ENCODE measurements at regions not wholly inside any gene's neighbourhood (a gene's known extent, or its start where the extent isn't known, plus 50 kb on each side); places are given as distances from the start of the nearest gene placed in this dataset.
"Not testable (repeated sequence)": the region's sequence is repeated elsewhere in the genome, so short reads cannot be mapped to it uniquely, and the experiment has no call there.

DNA sequence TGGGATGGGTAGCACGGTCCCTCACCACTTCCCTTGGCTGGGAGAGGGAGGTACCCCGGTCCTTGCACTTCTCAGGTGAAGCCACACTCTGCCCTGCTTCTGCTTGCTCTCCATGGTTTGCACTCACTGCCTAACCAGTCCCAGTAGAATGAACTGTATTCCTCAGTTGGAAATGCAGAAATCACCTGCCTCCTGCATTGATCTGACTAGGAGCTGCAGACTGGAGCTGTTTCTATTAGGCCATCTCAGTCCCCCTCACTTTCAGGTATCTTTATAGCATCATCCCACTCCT is 264.9 kb downstream of the ZWINT start:
- no peak overlapping the region for H3K4me3 Mint-ChIP-seq
- intact Hi-C loops (cut with DNase I, micrococcal nuclease), result no loop called here
- CTCF ChIA-PET, result no interaction called here
- no peak for DNase-seq
- H3K9me3 Mint-ChIP-seq (ENCODE audit: low read depth), result peaks cover 17% of the 10 kb centered on the region
- no peaks in the 10 kb centered on the region for H3K4me1 Mint-ChIP-seq
- ATAC-seq, result no peak
- POLR2A ChIA-PET, result no interaction called here
- H3K27ac Mint-ChIP-seq, result no peak overlapping the region
- no peaks in the 10 kb centered on the region for H3K27me3 Mint-ChIP-seq
- H3K36me3 Mint-ChIP-seq (ENCODE audit: low read depth), result no peaks in the 10 kb centered on the region

DNA sequence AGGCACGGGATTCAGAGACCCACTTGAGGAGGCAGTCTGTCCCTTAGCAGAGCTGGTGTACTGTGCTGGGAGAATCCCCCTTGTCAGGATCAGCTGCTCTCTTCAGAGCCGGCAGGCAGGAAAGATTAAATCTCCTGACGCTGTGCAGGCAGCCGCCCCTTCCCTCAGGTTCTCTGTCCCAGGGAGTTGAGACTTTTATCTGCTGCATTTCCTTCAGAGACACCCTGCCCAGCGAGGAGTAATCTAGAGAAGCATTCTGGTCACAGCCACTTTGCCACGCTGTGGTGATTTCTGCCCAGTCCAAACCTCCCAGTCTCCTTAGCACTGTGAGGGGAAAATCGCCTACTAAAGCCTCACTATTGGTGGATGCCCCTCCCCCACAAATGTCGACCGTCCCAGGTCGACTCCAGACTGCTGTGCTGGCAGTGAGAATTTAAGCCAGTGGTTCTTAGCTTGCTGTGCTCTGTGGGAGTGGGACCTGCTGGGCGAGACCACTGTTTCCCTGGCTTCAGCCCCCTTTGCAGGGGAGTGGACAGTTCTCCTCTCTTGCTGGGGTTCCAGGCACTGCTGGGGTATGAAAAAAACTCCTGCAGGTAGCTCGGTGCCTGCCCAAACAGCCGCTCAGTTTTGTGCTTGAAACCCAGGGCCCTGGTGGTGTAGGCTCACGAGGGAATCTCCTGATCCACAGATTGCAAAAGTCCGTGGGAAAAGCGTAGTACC is 265.4 kb downstream of the ZWINT start:
- ChIA-PET POLR2A (no interaction called here), CTCF (interaction anchor here (0.7 kb wide), 1 partner anchor 1412 kb away, joined by 3 read pairs; no protein-coding TSS in a partner anchor)
- Mint-ChIP-seq H3K4me1 (no peaks in the 10 kb centered on the region), H3K27me3 (no peaks in the 10 kb centered on the region), H3K27ac (no peak overlapping the region), H3K36me3 (ENCODE audit: low read depth) (no peaks in the 10 kb centered on the region), H3K9me3 (ENCODE audit: low read depth) (peaks cover 17% of the 10 kb centered on the region), H3K4me3 (no peak overlapping the region)
- intact Hi-C loops (cut with DNase I, micrococcal nuclease), result no loop called here
- DNase-seq (no peak), ATAC-seq (no peak)

DNA sequence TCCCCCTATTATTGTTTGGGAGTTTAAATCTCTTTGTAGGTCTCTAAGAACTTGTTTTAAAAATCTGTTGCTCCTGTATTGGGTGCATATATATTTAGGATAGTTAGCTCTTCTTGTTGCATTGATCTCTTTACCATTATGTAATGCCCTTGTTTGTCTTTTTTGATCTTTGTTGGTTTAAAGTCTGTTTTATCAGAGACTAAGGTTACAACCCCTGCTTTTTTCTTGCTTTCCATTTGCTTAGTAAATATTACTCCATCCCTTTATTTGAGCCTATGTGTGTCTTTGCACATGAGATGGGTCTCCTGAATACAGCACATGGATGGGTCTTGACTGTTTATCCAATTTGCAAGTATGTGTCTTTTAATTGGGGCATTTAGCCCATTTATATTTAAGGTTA is 267.4 kb downstream of the ZWINT start:
- intact Hi-C loops (cut with DNase I, micrococcal nuclease); H3K27ac Mint-ChIP-seq; H3K4me1 Mint-ChIP-seq; ATAC-seq; H3K4me3 Mint-ChIP-seq; DNase-seq; H3K27me3 Mint-ChIP-seq; H3K36me3 Mint-ChIP-seq (ENCODE audit: low read depth); POLR2A ChIA-PET; CTCF ChIA-PET: not testable (repeated sequence)
- H3K9me3 Mint-ChIP-seq (ENCODE audit: low read depth), result peaks cover 17% of the 10 kb centered on the region

DNA sequence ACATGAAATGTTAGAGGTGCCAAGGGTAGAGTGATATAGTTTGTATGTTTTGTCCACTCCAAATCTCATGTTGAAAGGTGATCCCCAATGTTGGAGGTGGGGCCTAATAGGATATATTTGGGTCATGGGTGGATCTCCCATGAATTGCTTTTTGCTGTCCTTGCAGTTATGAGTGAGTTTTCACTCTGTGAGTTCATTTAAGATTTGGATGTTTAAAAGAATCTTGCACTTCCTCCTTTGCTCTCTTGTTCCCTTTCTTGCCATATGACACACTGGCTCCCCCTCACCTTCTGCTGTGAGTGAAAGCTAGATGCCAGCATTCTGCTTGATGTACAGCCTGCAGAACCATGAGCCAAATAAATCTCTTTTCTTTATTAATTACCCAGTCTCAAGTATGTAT is 269.2 kb downstream of the ZWINT start:
- H3K4me1 Mint-ChIP-seq, result no peaks in the 10 kb centered on the region
- no peaks in the 10 kb centered on the region for H3K36me3 Mint-ChIP-seq (ENCODE audit: low read depth)
- DNase-seq (no peak), ATAC-seq (no peak)
- H3K9me3 Mint-ChIP-seq (ENCODE audit: low read depth), result peaks cover 20% of the 10 kb centered on the region
- POLR2A ChIA-PET, result no interaction called here
- H3K27ac Mint-ChIP-seq, result no peak overlapping the region
- no peaks in the 10 kb centered on the region for H3K27me3 Mint-ChIP-seq
- intact Hi-C loops (cut with DNase I, micrococcal nuclease), result no loop called here
- CTCF ChIA-PET, result no interaction called here
- no peak overlapping the region for H3K4me3 Mint-ChIP-seq

DNA sequence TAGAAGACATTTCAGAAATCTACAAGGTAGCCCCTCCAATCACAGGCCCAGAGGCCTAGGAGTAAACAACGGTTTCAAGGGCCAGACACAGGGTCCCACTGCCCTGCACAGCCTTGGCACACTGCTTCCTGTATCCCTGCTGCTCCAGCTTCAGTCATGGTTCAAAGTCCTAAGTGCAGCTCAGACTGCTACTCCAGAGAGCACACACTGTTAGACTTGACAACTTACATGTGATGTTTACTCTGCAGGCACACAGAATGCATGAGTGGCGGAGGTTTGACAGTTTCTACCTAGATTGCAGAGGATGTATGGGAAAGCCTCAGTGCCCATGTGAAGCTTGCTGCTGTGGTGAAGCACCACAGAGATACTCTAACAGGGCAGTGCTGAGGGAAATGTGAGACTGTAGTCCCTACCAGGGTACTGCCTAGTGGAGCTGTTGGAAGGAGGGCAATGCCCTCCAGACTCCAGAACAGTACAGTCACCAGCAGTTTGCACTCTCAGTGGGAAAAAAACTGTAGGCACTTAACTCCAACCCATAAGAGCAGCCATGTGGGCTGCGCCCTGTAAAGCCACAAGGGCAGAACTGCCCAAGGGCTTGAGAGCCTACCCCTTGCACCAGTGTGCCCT is 270.0 kb downstream of the ZWINT start:
- POLR2A ChIA-PET, result no interaction called here
- Mint-ChIP-seq H3K4me1 (no peaks in the 10 kb centered on the region), H3K4me3 (no peak overlapping the region), H3K36me3 (ENCODE audit: low read depth) (no peaks in the 10 kb centered on the region), H3K27ac (no peak overlapping the region), H3K27me3 (no peaks in the 10 kb centered on the region), H3K9me3 (ENCODE audit: low read depth) (peaks cover 12% of the 10 kb centered on the region)
- CTCF ChIA-PET, result no interaction called here
- intact Hi-C loops (cut with DNase I, micrococcal nuclease), result no loop called here
- DNase-seq, result no peak
- ATAC-seq, result no peak

DNA sequence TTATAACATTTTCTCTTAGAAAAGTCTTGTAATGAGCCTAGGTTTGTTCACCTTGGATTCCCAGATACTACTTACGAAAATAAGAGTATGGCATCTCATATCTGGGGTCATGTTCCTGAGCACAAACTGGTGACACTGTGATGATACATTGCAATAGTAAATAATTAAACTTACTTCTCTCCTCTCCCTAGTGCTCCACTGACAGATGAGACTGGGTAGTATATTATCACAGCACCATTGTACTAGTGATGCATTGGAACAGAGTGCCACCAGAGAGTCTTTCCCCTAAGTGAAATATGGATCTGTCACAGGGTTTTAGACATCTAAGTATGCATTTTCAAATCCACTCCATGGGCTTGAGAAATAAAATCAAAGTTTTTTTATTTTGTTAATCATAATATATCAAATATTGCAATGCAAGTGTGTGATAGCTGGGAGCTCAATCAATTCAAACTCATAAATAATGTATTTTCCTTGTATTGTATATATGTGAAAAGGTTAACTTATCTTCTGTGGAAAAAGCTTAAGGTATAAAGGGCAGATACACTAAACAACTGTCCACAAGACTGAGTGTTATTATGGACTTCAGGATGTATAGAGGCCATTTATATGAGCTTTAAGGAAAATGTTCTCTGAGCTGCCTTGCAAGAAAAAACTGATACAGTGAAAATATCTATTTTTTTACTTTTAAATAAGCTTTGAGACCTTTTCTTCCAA is 275.5 kb downstream of the ZWINT start:
- Mint-ChIP-seq H3K9me3 (ENCODE audit: low read depth) (peaks cover 14% of the 10 kb centered on the region), H3K27me3 (no peaks in the 10 kb centered on the region), H3K36me3 (ENCODE audit: low read depth) (no peaks in the 10 kb centered on the region), H3K4me1 (no peaks in the 10 kb centered on the region), H3K27ac (no peak overlapping the region), H3K4me3 (no peak overlapping the region)
- ATAC-seq, result no peak
- ChIA-PET POLR2A (no interaction called here), CTCF (no interaction called here)
- intact Hi-C loops (cut with DNase I, micrococcal nuclease), result no loop called here
- no peak for DNase-seq

DNA sequence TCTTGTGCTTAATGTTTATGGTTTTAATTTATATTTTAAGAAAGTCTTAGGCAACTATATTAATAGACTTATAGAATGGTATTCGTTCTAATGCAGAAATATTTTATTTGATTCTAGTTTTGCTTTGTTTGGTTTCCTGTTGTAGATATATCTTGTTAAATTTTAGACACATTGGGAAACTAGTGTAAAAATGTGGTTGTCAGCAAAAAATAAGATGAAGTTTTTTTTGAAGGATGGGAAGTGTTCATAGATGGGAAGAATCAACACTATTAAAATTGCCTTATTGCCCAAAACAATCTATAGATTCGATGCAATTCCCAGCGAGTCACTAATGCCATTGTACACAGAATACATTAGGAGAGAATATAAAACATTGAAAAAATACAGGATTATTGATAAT is 278.9 kb downstream of the ZWINT start:
- H3K4me1 Mint-ChIP-seq, result no peaks in the 10 kb centered on the region
- H3K27me3 Mint-ChIP-seq, result no peaks in the 10 kb centered on the region
- DNase-seq, result no peak
- H3K27ac Mint-ChIP-seq, result no peak overlapping the region
- ChIA-PET CTCF (no interaction called here), POLR2A (no interaction called here)
- H3K36me3 Mint-ChIP-seq (ENCODE audit: low read depth), result no peaks in the 10 kb centered on the region
- intact Hi-C loops (cut with DNase I, micrococcal nuclease), result no loop called here
- no peak for ATAC-seq
- H3K9me3 Mint-ChIP-seq (ENCODE audit: low read depth), result peaks cover 17% of the 10 kb centered on the region
- H3K4me3 Mint-ChIP-seq, result no peak overlapping the region

DNA sequence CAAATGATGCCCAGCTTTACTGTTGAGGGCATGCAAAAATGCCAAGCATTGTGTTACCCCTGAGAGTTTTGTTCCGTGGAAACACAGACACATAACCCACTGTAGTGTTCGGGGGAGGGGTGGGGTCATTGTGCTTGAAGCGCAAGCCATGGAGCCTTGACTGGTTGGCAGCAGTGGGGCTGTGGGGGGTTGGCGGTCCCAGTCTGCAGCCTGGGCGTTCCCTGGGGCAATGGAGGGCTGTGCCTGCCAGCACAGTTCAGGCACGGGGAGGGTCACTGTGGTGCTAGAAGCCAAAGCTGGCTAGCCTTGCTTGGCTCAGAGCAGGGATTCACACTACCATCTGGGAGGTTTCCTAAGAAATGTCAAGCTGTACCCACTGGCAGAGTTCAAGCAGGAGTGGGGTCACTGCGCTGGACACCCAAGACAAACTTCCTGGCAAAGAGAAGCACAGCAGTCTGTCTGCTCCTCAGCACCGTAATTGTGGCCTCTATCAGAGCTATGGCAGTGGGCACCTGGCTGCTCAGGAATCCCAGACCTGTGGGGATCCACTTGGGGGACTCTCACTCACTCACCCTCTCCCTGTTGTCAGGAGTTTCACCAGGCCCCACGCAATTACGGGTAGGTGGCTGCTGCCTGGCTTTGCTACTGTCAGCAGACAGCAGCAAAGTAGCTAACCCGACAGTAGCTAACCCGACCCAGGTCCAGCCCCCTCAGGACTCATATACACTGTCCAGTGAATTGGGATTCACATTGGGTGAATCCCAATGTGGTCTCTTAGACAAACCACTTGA is 292.4 kb downstream of the ZWINT start:
- Mint-ChIP-seq H3K27me3 (no peaks in the 10 kb centered on the region), H3K4me1 (no peaks in the 10 kb centered on the region), H3K27ac (no peak overlapping the region), H3K4me3 (no peak overlapping the region), H3K9me3 (ENCODE audit: low read depth) (peaks cover 20% of the 10 kb centered on the region), H3K36me3 (ENCODE audit: low read depth) (no peaks in the 10 kb centered on the region)
- DNase-seq (no peak), ATAC-seq (no peak)
- intact Hi-C loops (cut with DNase I, micrococcal nuclease), result no loop called here
- ChIA-PET POLR2A (no interaction called here), CTCF (no interaction called here)

DNA sequence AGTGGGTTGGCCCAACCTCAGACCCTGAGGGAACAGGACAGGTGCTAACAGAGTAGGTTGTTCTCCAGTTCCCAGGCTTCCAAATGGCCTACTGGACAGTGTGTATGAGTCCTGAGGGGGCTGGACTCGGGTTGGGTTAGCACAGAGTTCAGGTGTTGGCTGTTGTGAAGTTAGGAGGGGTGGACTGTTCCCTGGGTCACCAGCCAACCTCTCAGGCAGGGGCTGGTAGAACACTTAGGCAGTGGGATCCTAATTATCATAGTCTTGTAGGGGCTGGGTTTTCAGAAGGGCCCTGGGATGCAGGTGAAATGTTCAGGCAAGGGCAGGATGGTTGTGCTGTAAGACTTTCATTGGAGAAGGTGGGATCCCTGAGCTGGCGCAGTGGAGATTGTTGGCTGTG is 293.0 kb downstream of the ZWINT start:
- ChIA-PET CTCF (no interaction called here), POLR2A (no interaction called here)
- Mint-ChIP-seq H3K36me3 (ENCODE audit: low read depth) (no peaks in the 10 kb centered on the region), H3K9me3 (ENCODE audit: low read depth) (peaks cover 20% of the 10 kb centered on the region), H3K27me3 (no peaks in the 10 kb centered on the region), H3K27ac (no peak overlapping the region), H3K4me3 (no peak overlapping the region), H3K4me1 (no peaks in the 10 kb centered on the region)
- intact Hi-C loops (cut with DNase I, micrococcal nuclease), result no loop called here
- ATAC-seq (no peak), DNase-seq (no peak)

DNA sequence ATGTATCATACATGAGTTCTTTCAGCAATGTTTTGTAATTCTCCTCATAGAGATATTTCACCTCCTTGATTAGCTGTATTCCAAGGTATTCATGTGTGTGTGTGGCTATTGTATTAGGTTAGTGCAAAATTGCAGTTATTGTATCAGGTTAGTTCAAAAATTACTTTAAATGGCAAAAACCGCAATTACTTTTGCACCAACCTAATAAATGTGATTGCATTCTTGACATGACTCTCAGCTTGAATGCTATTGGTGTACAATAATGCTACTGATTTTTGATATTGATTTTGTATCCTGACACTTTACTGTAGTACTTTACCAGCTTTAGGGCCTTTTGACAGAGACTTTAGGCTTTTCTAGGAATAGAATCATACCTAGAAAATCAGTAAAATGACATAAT is 297.4 kb downstream of the ZWINT start:
- peaks cover 26% of the 10 kb centered on the region for H3K9me3 Mint-ChIP-seq (ENCODE audit: low read depth)
- intact Hi-C loops (cut with DNase I, micrococcal nuclease), result no loop called here
- POLR2A ChIA-PET, result no interaction called here

DNA sequence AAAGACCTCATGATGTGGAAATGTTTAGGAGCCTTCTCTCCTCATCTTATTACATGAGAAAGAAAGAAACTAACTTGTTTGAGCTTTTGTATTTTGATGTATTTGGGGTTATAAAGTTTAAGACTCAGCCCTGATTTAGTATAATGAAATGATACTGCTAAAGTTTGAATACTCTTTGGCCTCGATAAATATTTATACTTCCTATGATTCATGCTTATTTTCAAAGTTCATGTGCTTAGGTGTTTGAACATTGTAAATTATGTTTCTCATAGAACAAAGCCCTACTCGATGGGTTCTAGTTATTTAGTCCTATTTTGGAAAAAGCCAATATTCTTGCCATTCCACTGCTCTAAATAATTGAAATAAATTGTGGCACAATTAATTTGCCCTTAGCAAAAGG is 303.2 kb downstream of the ZWINT start:
- intact Hi-C loops (cut with DNase I, micrococcal nuclease), result no loop called here
- Mint-ChIP-seq H3K4me3 (no peak overlapping the region), H3K4me1 (no peaks in the 10 kb centered on the region), H3K27ac (no peak overlapping the region), H3K36me3 (ENCODE audit: low read depth) (no peaks in the 10 kb centered on the region), H3K9me3 (ENCODE audit: low read depth) (peaks cover 14% of the 10 kb centered on the region), H3K27me3 (no peaks in the 10 kb centered on the region)
- ChIA-PET POLR2A (no interaction called here), CTCF (no interaction called here)
- no peak for DNase-seq
- ATAC-seq, result no peak

More for the DNA sequence above, 297.4 kb downstream of the ZWINT start:
- H3K36me3 Mint-ChIP-seq (ENCODE audit: low read depth), result no peaks in the 10 kb centered on the region
- CTCF ChIA-PET, result no interaction called here
- no peaks in the 10 kb centered on the region for H3K27me3 Mint-ChIP-seq
- H3K4me3 Mint-ChIP-seq, result no peak overlapping the region
- no peak for ATAC-seq
- H3K4me1 Mint-ChIP-seq, result no peaks in the 10 kb centered on the region
- no peak overlapping the region for H3K27ac Mint-ChIP-seq
- no peak for DNase-seq

DNA sequence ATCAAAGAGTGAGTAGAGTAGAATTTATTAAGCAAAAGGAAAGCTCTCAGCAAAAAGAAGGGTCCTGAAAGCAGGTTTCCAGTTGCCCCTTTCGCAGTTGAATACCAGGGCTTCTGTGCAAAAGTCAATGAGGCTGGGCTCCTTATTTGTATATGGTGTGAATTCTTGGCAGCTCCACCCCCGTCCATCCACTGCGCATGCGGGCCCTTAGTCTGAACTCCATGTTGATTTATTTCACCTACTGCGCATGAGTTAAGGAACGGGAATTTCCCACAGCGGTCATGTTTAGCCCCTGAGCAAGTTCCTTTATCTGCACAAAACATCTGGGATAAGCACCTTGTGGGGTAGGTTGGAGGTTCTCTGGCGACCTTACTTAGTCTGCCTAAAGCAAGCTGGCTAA is 325.6 kb downstream of the ZWINT start:
- no peak overlapping the region for H3K4me3 Mint-ChIP-seq
- H3K27me3 Mint-ChIP-seq, result no peaks in the 10 kb centered on the region
- ATAC-seq, result no peak
- ChIA-PET POLR2A (no interaction called here), CTCF (no interaction called here)
- H3K4me1 Mint-ChIP-seq, result no peaks in the 10 kb centered on the region
- H3K36me3 Mint-ChIP-seq (ENCODE audit: low read depth), result no peaks in the 10 kb centered on the region
- intact Hi-C loops (cut with DNase I, micrococcal nuclease), result no loop called here
- no peak overlapping the region for H3K27ac Mint-ChIP-seq
- peaks cover 3% of the 10 kb centered on the region for H3K9me3 Mint-ChIP-seq (ENCODE audit: low read depth)
- no peak for DNase-seq
